Gastrocnemius medialis (tissue), 4 donors: ENCODE measurements at regions not wholly inside any gene's neighbourhood (a gene's known extent, or its start where the extent isn't known, plus 50 kb on each side); places are given as distances from the start of the nearest gene placed in this dataset.

Source experiments
- CTCF ChIP-seq, 5 experiments: fragments of 450-650 bp in 3 of 5; fragments of 200-600 bp in 2 of 5; sonication (generic) in 2 of 5; IDR thresholded peaks in 4 of 5; conservative IDR thresholded peaks in 1 of 5; 1 replicate in 4 of 5; 2 replicates in 1 of 5; pipeline ENCODE4 v1.5.1; 2016 to 2019; ENCODE audit warnings: antibody characterized with exemption in 5 of 5, mild to moderate bottlenecking in 3 of 5, moderate library complexity in 3 of 5
- POLR2A ChIP-seq, 2 donors: fragments of 450-650 bp; IDR thresholded peaks; one replicate each; pipeline ENCODE4 v1.6.1; 2017; ENCODE audit warnings: antibody characterized with exemption in 2 of 2, mild to moderate bottlenecking in 2 of 2, moderate library complexity in 2 of 2

- TF ChIP-seq CTCF (IDR thresholded peaks at IDR 0.05 in 4 of 5, conservative IDR thresholded peaks at IDR 0.05 in 1 of 5) (no peak), POLR2A (IDR thresholded peaks at IDR 0.05) (no peak)
Measured at GRCh38 chr2:19568809-19569208, 210.4 kb upstream of the OSR1 start.
